Limb (tissue), 2 donors: ENCODE measurements at regions not wholly inside any gene's neighbourhood (a gene's known extent, or its start where the extent isn't known, plus 50 kb on each side); places are given as distances from the start of the nearest gene placed in this dataset.
"Not testable (repeated sequence)": the region's sequence is repeated elsewhere in the genome, so short reads cannot be mapped to it uniquely, and the experiment has no call there.

ENCODE experiments used
- DNase-seq, 2 donors: peaks; one replicate each; pipeline ENCODE4 v3.0.0-alpha.2; 2016; ENCODE audit errors: extremely low spot score in 2 of 2

DNA sequence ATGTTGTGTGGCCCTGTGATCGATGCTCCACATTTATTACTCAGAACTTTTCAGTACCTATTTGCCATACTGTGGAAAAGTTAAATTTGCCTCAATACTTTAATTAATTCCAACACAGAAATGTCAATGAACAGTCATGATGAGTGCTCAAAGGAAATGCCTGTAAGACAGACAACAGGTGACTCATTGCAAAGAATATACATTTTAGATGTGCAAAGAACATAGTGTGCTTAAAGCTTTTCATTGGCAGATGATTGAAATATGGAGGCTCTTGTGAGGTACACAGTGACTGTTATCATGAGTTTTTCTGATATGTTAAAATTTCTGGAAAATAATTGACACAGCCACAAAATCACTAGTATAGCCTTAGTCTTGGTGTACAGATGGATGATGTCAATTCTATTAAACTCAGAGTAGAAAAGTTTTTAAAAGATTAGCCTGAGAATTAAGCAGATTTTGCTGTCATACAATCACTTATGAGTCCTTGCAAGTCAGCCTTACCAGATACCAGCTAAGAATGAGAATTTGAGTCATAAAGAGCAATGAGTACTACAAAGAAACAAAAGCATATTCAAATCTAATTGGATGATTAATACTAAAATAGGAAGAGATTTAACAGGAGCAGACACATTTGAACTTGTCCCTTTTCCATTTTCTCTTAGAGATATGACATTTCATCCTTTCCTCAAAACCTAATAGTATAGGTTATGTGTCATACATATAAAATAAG lies 544.1 kb downstream of the KCNH5 start:
- DNase-seq: no peak

- DNase-seq: no peak
Observed at GRCh38 chr14:62505045-62505444, 540.2 kb downstream of the KCNH5 start.

GRCh38 chr14:62521309-62521708 lies 523.9 kb downstream of the KCNH5 start:
- DNase-seq: not testable (repeated sequence)

DNA sequence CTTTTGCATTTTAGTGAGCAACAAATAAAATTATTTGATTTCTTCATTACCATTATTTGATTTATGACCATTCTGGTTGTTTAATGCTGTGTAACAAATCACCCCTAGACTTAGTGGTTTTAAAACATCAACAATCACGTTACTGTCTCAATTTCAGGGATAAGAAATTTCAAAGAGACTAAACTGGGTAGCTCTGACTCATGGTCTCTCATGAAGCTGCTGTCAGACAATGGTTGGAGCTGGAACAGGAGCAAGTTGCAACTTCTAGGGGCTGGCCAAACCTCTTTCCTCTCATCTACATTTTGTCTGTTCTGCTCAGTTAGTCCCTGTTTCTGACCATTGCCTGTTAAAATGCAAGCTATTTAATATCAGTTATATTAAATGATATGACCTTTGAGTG lies 517.0 kb downstream of the KCNH5 start:
- no peak for DNase-seq

- DNase-seq: no peak
Observed at GRCh38 chr14:62532181-62532580, 513.1 kb downstream of the KCNH5 start.

DNA sequence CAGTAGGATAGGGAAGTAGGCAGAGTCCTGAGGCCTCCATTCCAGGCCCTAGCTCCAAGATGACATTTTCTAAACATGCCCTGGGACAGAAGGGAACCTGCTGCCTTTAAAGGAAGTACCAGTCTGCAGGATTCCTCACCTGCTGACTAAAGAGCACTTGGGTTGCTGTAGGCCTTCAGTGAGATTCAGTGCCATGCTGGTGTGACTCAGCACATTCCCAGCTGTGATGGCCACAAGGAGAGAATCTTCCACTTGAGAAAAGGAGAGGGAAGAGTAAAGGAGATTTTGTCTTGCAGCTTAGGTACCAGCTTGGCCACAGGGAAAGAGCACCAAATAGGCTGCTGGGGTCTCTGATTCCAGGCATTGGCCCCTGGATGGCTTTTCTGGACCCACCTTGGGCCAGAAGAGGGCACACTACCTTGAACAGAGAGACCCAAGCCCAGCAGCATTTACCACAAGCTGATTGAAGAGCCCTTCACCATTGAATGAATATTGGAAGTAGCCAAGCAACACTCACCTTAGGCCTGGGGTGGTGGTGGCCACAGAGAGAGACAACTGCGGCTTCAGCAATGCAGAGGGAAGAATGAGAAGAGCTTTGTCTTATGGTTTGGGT lies 498.3 kb downstream of the KCNH5 start:
- DNase-seq: no peak

DNA sequence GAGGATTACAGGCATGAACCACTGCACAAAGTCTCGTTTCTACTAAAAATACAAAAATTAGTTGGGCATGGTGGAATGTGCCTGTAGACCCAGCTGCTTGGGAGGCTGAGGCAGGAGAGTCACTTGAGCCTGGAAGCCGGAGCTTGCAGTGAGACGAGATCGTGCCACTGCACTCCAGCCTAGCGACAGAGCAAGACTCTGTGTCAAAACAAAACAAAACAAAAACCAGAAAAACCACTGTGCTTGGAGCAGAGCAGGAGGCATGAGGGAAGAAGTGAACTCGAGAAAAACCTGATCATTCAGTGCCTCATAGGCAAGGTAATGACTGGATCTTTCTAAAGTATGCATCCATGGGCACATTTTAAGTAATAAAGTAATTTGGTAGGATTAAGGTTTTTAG lies 487.8 kb downstream of the KCNH5 start:
- DNase-seq: no peak

- peak in 1 of 2 donors; percentile 37 for DNase-seq
Observed at GRCh38 chr14:62558451-62558850, 486.8 kb downstream of the KCNH5 start.

DNA sequence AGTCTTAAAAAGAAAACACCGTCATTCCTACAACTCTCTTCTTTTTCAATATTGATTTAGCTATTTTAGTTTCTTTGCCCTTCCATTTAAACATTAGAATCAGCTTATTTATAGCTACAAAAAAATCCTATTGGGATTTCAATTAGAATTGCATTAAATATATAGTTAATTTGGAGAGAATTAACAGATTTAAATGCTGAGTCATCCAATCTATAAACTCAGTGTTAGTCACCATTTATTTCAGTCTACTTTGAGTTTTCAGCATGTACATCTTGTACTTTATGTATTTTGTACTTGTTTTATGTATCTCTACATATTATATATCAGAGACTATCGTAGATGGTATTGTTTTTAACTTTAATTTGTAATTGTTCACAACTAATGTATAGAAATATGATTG lies 460.0 kb downstream of the KCNH5 start:
- DNase-seq: no peak

DNA sequence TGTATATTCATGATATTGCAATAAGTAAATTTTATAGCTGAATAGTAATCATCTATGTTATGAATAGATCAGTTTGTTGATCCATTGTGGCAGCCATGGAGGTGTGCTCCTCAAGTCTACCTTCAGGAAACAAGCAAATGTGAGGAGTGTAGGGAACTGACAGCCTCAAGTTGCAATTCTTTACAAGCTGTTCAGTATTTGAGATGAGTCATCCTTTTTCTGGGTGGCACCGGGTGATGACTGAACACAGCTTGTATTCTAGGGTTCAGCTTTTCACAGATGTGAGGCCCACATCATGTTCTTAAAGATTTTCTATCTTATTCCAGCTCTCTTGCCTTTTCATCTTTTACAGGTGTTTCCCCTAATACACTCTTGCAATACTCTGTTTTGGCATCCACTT lies 452.4 kb downstream of the KCNH5 start:
- DNase-seq: no peak

DNA sequence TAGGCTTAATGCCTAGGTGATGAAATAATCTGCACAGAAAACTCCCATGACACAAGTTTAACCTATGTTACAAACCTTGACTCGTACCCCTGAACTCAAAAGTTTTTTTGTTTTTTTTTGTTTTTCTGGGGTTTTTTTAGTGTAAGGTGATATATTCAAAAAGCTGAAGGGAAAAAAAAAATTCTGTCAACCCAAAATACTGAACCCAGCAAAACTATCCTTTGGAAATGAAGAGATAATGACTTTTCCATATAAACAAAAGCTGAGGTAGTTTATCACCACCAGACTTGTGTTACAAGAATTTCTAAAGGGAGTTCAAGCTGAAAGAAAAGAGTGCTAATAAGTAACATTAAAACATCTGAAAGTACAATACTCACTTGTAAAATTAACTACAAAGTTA lies 448.1 kb downstream of the KCNH5 start:
- DNase-seq: no peak

DNA sequence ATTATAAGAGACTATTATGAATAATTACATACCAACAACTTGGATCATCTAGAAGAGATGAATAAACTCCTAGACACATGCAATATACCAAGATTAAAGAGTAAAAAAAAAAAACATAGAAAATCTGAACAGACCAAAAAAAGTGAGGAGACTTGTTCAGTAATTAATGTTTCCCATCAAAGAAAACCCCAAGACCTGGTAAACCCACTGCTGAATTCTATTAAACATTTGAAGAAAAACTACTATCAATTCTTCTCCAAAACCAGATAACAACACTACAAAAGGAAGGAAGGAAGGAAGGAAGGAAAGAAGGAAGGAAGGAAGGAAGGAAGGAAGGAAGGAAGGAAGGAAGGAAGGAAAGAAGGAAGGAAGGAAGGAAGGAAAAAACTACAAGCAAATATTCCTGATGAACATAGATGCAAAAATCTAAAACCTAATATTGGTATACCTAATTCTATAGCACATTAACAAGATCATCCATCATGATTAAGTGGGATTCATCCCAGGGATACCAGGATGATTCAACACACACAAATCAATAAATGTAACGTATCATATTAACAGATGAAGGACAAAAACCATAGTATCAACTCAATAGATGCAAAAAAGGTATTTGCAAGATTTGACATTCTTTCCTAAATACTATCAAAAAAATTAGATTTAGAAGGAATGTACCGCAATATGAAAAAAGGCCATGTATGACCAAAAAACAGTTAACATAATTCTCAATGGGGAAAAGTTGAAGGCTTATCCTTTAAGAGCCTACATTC lies 445.5 kb downstream of the KCNH5 start:
- no peak for DNase-seq

GRCh38 chr14:62602712-62603111 lies 442.5 kb downstream of the KCNH5 start:
- DNase-seq: no peak

GRCh38 chr14:62604524-62604923 lies 440.7 kb downstream of the KCNH5 start:
- DNase-seq: no peak

DNA sequence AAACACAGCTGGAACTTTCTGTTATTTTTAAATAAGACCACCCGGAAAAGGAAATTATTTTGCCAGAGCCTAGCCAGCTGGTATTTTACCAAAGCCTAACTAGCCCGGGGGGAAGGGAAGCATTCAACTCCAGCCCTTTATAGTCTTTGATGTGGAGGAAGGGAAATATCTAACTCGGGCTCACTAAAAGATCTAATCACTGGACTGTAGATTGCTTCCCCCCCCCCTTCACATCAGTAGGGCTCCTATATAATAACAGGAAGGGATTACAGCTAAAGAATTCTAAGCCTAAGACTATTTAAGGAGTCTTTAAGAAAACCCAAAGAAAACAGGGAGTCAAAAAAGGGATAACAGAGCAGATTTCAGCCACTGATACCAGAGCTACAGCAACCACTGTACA lies 431.1 kb downstream of the KCNH5 start:
- DNase-seq: peak in 1 of 2 donors; percentile 8

DNA sequence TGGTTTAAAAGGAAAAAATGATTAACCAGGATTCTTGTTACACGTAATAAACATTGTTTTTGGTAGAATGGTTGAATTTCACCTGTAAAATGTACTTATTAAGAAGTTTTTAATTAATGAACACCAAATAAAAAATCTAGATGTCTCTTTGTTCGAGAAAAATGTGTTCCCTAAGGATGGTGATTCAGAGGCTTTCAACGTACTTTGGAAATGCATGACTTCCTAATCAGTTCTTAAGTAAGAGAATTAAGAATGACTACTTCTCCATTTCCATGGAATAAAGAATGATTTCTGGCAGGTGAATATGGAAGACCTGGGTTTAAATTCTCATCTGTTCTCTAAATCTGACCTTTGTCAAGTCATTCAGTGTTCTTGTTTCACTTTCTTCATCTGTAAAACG lies 428.6 kb downstream of the KCNH5 start:
- no peak for DNase-seq

DNA sequence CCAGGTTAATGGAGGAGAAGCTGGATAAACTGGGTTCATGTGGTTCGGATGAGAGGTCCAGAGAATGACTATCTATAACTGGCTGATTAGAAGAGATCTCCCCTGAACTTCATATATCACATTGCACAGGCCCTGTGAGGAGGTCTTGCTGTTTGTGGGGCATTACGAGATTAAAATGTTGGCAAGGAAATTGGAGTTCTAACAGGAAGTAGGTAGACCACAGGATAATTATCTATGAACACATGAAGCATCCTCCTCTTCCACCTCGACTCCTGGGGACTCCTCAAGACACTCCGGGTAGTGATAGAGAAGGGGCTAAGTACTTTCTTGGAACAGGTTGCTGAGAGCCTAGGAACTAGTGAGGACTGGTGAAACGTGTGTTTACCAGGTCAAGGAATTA lies 418.8 kb downstream of the KCNH5 start:
- no peak for DNase-seq

DNA sequence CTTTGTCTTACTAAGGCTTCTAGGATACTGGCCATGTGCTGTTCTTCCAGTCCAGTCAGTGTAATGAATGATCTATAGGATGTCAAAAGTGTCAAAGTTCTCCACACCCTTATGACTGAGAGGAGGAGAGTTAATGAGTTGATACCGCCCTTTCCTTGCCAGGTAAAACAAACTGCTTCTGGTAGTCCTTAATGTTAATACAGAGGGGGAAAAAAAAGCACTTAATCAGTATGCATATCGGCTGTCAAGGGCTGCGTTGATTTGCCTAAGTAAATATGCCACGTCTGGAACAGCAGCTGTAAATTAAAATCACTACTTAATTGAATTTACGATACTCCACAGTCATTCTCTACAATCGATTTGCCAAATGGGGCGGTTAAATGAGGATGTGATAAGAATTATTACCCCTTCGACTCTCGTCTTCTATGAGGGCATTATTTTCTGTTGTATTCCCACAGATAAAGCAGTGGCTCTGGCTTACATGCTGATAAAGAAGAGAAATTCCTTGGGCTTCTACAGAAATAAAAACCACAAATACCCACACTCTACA lies 416.0 kb downstream of the KCNH5 start:
- DNase-seq: no peak

DNA sequence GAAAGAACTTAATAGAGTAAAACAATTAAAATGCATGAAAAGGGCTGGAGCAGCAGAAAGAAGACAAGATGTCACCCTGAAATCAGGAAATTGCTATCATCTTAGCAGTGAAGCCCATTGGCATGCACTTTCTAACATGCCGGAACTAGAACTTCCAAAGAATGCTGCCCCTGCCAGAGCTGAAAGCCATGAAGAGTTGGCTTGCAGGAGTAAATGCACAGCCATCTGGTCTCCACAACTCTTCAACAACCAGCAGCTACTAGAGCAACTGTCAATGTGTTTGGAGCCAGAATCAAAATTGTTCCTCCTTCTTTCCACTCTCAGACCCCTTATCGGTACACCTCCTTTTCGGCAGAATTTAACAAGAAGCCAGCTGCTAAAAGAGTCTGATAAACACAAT lies 414.1 kb downstream of the KCNH5 start:
- no peak for DNase-seq

DNA sequence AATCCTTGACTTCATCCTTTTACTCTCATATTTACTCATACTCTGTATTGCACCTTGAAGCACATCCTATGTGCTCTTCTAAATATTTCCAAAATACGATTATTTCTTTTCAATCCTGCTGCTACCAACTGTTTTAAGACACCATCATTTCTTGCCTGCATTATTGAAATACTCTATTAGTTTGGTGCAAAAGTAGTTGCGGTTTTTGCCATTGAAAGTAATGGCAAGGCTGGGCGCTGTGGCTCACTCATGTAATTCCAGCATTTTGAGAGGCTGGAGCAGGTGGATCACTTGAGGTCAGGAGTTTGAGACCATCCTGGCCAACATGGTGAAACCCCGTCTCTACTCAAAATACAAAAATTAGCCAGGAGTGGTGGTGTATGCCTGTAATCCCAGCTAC lies 412.5 kb downstream of the KCNH5 start:
- no peak for DNase-seq

DNA sequence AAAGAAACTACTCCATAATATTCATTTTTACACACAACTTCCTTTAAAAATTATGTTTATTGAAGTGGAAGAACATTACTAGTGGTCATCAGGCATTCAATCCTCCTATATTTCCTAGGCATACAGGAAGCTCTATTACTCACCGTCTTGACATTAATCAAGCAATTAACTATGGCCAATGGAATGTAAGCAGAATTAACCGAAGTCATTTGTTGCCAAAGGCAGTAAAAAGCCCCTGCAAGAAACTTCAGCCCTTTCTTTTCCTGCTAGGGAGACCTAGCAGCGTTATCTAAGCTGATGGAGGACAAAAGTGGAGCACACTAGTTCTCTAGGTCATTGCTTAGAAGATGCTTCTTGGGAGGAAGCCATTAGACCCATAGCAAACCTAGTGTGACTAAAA lies 399.6 kb downstream of the KCNH5 start:
- DNase-seq: no peak
